ENCODE measurements at regions not wholly inside any gene's neighbourhood (a gene's known extent, or its start where the extent isn't known, plus 50 kb on each side); places are given as distances from the start of the nearest gene placed in this dataset.

- TF ChIP-seq CTCF (IDR thresholded peaks at IDR 0.05) (no peak), POLR2A (IDR thresholded peaks at IDR 0.05) (no peak)
Observed at GRCh38 chr21:17436626-17437111, 76.2 kb upstream of the CXADR start.
